GM20000 (cell line): ENCODE measurements at regions not wholly inside any gene's neighbourhood (a gene's known extent, or its start where the extent isn't known, plus 50 kb on each side); places are given as distances from the start of the nearest gene placed in this dataset.

Source experiments
- DNase-seq: peaks from one replicate; pipeline ENCODE4 v3.0.0; 2012; ENCODE audit warnings: low spot score
- CTCF ChIP-seq: IDR thresholded peaks from 2 replicates; pipeline ENCODE4 v1.5.1; 2012; ENCODE audit warnings: mild to moderate bottlenecking, control low read depth; ENCODE audit errors: extremely low read depth, missing control alignments

- no peak for DNase-seq
- no peak for TF ChIP-seq CTCF
Measured at GRCh38 chr5:52520171-52520570, 267.5 kb upstream of the ITGA1 start.

GRCh38 chr5:52521236-52521635 is 266.5 kb upstream of the ITGA1 start:
- no peak for DNase-seq
- no peak for TF ChIP-seq CTCF

- DNase-seq: no peak
- TF ChIP-seq CTCF: no peak
Measured at GRCh38 chr5:52523701-52524100, 264.0 kb upstream of the ITGA1 start.

- DNase-seq: no peak
- TF ChIP-seq CTCF: no peak
Measured at GRCh38 chr5:52531105-52531504, 256.6 kb upstream of the ITGA1 start.

- DNase-seq: no peak
- no peak for TF ChIP-seq CTCF
Measured at GRCh38 chr5:52543594-52543993, 244.1 kb upstream of the ITGA1 start.

- no peak for DNase-seq
- TF ChIP-seq CTCF: no peak
Measured at GRCh38 chr5:52544738-52545137, 243.0 kb upstream of the ITGA1 start.

GRCh38 chr5:52554293-52554692 is 233.4 kb upstream of the ITGA1 start:
- TF ChIP-seq CTCF: no peak
- no peak for DNase-seq
